ENCODE measurements at regions not wholly inside any gene's neighbourhood (a gene's known extent, or its start where the extent isn't known, plus 50 kb on each side); places are given as distances from the start of the nearest gene placed in this dataset.

DNA sequence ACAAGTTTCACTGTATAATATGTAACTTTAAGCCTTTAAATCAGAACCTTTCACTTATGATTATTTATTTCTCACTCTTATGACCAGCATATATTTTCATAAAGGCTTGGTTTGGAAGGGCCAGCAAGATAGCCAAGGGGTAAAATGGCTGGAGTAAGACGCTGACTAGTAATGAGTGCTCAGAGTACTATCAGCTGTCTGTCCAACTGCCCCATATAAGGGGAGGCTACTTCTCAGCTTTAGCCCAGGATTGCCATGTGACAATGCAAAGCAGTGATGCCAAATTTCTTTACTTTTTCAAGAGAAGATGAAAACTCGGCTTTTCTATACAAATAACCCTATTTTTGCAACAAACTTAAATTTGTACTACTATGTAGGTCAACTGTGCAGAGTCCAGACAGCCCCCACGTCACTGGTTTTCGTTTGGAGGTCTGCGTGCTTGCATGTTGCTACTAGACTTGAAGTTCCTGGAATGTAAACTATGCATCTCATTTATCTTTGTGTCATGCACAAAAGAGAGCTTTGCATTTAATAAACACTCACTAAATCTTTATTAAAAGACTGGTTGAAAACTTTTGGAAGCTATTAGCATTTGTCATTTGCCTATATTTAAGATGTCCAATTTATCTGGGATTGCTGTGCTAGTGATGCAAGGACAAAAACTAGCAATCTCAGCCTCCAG, 110.4 kb downstream of the TNFSF18 start:
- no peak for TF ChIP-seq CTCF (conservative IDR thresholded peaks at IDR 0.05)
- TF ChIP-seq EZH2 (IDR thresholded peaks at IDR 0.05; ENCODE audit: low read depth): no peak
